ENCODE measurements at regions not wholly inside any gene's neighbourhood (a gene's known extent, or its start where the extent isn't known, plus 50 kb on each side); places are given as distances from the start of the nearest gene placed in this dataset.

DNA sequence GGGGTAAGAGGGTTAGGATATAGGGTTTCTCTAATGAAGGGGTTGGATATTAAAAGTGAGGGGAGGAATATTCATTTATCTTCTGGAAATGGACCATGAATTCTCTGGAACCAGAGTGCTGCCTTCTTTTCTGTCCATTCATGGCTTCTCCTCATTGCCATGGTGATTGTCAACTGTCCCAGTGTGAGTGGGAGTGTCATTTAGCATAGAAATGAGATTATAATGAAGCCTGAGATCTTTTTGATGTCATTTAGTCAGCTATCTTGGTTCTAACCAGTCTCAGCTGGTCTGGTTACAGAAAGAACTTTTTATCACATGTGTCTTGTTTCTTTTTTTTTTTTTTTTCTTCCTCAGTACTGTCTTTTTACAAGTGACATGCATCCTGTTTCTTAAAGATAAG lies 497.3 kb upstream of the PITX2 start:
- TF ChIP-seq POLR2AphosphoS5 (IDR thresholded peaks at IDR 0.05) (no peak), CTCF (IDR thresholded peaks at IDR 0.05) (no peak)
